ENCODE measurements at regions not wholly inside any gene's neighbourhood (a gene's known extent, or its start where the extent isn't known, plus 50 kb on each side); places are given as distances from the start of the nearest gene placed in this dataset.

GRCh38 chr7:35348611-35349400 lies 94.9 kb upstream of the TBX20 start:
- H3K4me1 Mint-ChIP-seq (ENCODE audit: low read depth): no peaks in the 10 kb centered on the region
- no peaks in the 10 kb centered on the region for H3K36me3 Mint-ChIP-seq (ENCODE audit: insufficient read depth in 2 of 2)
- no peaks in the 10 kb centered on the region for H3K9me3 Mint-ChIP-seq
- H3K27me3 Mint-ChIP-seq (ENCODE audit: low read depth): no peaks in the 10 kb centered on the region
- ATAC-seq (replicated peaks in 1 of 2): no peak
- DNase-seq: no peak
- H3K4me3 Mint-ChIP-seq: no peak overlapping the region
- no peak overlapping the region for H3K27ac Mint-ChIP-seq

DNA sequence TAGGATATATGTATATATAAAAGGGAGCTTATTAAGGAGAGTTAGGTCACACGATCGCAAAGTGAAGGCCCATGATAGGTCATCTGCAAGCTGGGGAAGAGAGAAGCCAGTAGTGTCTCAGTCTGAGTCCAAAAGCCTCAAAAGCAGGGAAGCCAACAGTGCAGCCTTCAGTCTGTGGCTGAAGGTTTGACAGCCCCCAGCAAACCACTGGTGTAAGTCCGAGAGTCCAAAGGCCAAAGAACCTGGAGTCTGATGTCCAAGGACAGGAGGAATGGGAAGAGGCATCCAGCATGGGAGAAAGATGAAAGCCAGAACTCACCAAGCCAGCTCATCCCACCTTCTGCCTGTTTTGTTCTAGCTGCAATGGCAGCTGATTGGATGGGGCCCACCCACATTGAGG lies 88.9 kb upstream of the TBX20 start:
- Mint-ChIP-seq H3K27me3 (ENCODE audit: low read depth) (no peaks in the 10 kb centered on the region), H3K4me3 (no peak overlapping the region), H3K27ac (no peak overlapping the region), H3K4me1 (ENCODE audit: low read depth) (no peaks in the 10 kb centered on the region), H3K9me3 (no peaks in the 10 kb centered on the region), H3K36me3 (ENCODE audit: insufficient read depth in 2 of 2) (no peaks in the 10 kb centered on the region)
- ATAC-seq (replicated peaks in 1 of 2): no peak
- DNase-seq: no peak

- DNase-seq: no peak
- no peak for ATAC-seq (replicated peaks in 1 of 2)
- no peak overlapping the region for H3K4me3 Mint-ChIP-seq
- no peaks in the 10 kb centered on the region for H3K9me3 Mint-ChIP-seq
- H3K27me3 Mint-ChIP-seq (ENCODE audit: low read depth): no peaks in the 10 kb centered on the region
- no peaks in the 10 kb centered on the region for H3K4me1 Mint-ChIP-seq (ENCODE audit: low read depth)
- H3K27ac Mint-ChIP-seq: no peak overlapping the region
- no peaks in the 10 kb centered on the region for H3K36me3 Mint-ChIP-seq (ENCODE audit: insufficient read depth in 2 of 2)
Observed at GRCh38 chr7:35339811-35340210, 85.9 kb upstream of the TBX20 start.

DNA sequence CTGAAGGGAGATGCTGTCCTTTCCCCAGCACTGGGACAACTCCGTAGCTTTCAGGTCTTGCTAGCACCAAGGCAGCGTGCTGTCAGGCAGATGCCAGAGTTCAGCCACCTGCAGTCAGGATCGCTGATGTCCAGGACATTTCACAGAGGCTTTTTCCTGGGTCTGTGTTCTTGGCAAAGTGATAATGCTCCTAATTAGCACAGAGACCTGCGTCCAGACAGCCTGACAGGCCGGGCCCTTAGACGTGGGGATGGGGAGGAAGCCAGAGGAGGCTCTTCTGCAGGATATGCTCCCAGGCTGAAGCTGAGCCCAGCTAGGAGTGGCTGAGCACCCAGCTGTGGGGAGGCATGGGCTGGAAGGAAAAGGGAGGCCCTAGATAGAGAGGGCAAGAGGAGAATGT lies 82.5 kb upstream of the TBX20 start:
- no peak for ATAC-seq (replicated peaks in 1 of 2)

GRCh38 chr7:35334506-35334905 lies 80.6 kb upstream of the TBX20 start:
- no peak for DNase-seq
- H3K9me3 Mint-ChIP-seq: no peaks in the 10 kb centered on the region
- no peak overlapping the region for H3K27ac Mint-ChIP-seq
- no peaks in the 10 kb centered on the region for H3K4me1 Mint-ChIP-seq (ENCODE audit: low read depth)
- ATAC-seq (replicated peaks in 1 of 2): no peak
- no peaks in the 10 kb centered on the region for H3K36me3 Mint-ChIP-seq (ENCODE audit: insufficient read depth in 2 of 2)
- no peak overlapping the region for H3K4me3 Mint-ChIP-seq
- peaks cover 8% of the 10 kb centered on the region for H3K27me3 Mint-ChIP-seq (ENCODE audit: low read depth)

More for the DNA sequence above, 82.5 kb upstream of the TBX20 start:
- no peak overlapping the region for H3K27ac Mint-ChIP-seq
- no peaks in the 10 kb centered on the region for H3K36me3 Mint-ChIP-seq (ENCODE audit: insufficient read depth in 2 of 2)
- no peak overlapping the region for H3K4me3 Mint-ChIP-seq
- H3K27me3 Mint-ChIP-seq (ENCODE audit: low read depth): peaks cover 3% of the 10 kb centered on the region
- no peaks in the 10 kb centered on the region for H3K4me1 Mint-ChIP-seq (ENCODE audit: low read depth)
- no peaks in the 10 kb centered on the region for H3K9me3 Mint-ChIP-seq
- DNase-seq: no peak

GRCh38 chr7:35333265-35333664 lies 79.4 kb upstream of the TBX20 start:
- ATAC-seq (replicated peaks in 1 of 2) (no peak), DNase-seq (no peak)
- H3K36me3 Mint-ChIP-seq (ENCODE audit: insufficient read depth in 2 of 2): no peaks in the 10 kb centered on the region
- no peak overlapping the region for H3K4me3 Mint-ChIP-seq
- peaks cover 8% of the 10 kb centered on the region for H3K27me3 Mint-ChIP-seq (ENCODE audit: low read depth)
- no peaks in the 10 kb centered on the region for H3K4me1 Mint-ChIP-seq (ENCODE audit: low read depth)
- no peak overlapping the region for H3K27ac Mint-ChIP-seq
- H3K9me3 Mint-ChIP-seq: no peaks in the 10 kb centered on the region

DNA sequence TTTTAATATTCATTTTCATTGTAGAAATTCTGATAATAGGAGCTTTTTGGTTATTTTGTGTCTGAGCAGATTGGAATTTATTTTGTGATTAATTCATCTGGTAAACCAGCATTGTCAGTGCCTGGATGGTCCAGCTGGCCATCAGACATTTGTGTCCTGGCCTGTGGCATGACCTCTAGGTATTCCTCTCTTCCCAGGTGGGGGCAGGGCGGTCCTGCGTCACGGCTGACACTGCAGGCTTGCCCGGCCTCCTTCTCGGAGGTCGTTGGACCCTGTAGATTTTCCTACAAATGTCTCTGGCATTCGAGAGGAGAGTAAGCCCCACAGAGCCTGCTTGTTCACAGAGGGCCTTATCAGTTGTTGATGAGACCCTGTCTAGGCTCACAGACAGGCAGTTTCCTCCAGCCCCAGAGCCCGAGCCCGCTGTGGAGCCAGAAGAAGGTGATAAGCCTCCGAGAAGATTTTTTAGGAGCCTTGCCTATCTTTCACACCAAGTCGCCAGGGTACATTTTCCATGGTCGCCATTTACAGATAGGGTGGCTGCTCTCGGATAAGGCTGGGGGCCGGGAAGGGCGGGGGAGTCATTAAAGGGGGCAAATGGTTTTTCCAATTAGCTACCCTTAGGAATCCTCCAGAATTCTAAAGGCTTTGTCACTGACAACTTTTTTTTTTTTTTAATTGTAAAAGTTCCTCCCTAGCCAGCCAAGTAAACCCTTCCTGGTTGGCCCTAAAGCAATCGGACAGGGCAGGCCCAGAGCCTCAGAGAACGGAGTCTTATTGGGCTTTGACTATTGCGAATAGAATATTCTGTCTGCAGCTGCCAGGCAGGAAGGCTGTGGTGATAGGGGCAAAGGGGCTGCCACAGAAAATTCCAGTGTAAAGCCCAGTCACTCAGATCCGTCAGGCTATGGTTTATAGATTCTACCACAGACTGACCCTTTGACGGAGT lies 78.1 kb upstream of the TBX20 start:
- no peak overlapping the region for H3K27ac Mint-ChIP-seq
- DNase-seq (no peak), ATAC-seq (replicated peaks in 1 of 2) (no peak)
- H3K4me3 Mint-ChIP-seq: no peak overlapping the region
- H3K27me3 Mint-ChIP-seq (ENCODE audit: low read depth): peaks cover 11% of the 10 kb centered on the region
- no peaks in the 10 kb centered on the region for H3K36me3 Mint-ChIP-seq (ENCODE audit: insufficient read depth in 2 of 2)
- H3K9me3 Mint-ChIP-seq: peaks cover 0 to 1% of the 10 kb centered on the region in 2 donors
- no peaks in the 10 kb centered on the region for H3K4me1 Mint-ChIP-seq (ENCODE audit: low read depth)

DNA sequence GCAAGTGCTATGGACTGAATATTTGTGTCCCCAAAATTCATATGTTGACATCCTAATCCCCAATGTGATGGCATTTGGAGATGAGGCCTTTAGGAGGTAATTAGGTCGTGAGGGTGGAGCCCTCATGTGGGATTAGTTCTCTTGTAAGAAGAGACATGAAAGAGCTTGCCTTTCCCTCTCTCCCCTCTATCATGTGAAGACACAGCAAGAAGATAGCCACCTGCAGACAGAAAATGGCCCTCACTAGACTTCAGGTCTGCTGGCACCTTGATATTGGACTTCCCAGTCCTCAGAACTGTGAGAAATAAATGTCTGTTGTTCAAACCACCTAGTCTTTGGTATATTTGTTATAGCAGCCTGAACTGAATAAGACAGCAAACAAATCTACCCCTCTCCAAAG lies 75.1 kb upstream of the TBX20 start:
- Mint-ChIP-seq H3K36me3 (ENCODE audit: insufficient read depth in 2 of 2) (no peaks in the 10 kb centered on the region), H3K27ac (no peak overlapping the region), H3K27me3 (ENCODE audit: low read depth) (peaks cover 14% of the 10 kb centered on the region), H3K4me1 (ENCODE audit: low read depth) (no peaks in the 10 kb centered on the region), H3K9me3 (peaks cover 0 to 2% of the 10 kb centered on the region in 2 donors), H3K4me3 (no peak overlapping the region)
- ATAC-seq (replicated peaks in 1 of 2): no peak
- DNase-seq: no peak

DNA sequence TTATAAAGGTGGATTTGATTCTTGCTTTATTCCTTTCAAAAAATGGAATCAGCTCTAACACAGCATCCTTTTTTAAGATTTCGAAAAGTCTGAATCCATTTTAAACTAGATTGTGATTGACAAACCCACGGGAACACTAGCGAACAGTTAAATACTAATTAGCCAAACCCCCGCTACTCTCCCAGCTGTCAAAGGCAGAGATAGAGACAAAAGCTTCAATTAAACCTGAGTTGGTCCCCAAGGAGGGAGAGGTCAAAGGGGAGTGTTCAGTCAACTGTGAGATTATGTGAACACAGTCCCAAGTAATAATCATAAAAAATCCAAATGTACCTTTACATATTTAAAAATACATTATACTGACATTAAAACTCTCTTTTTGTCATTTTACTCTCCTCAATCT lies 65.7 kb upstream of the TBX20 start:
- ATAC-seq (replicated peaks in 1 of 2): no peak
- no peak for DNase-seq
- no peak overlapping the region for H3K4me3 Mint-ChIP-seq

GRCh38 chr7:35316549-35316948 lies 62.6 kb upstream of the TBX20 start:
- H3K27ac Mint-ChIP-seq: no peak overlapping the region
- H3K9me3 Mint-ChIP-seq: no peaks in the 10 kb centered on the region
- no peaks in the 10 kb centered on the region for H3K36me3 Mint-ChIP-seq (ENCODE audit: insufficient read depth in 2 of 2)
- ATAC-seq (replicated peaks in 1 of 2): no peak
- no peak overlapping the region for H3K4me3 Mint-ChIP-seq
- no peak for DNase-seq
- peaks cover 10% of the 10 kb centered on the region for H3K27me3 Mint-ChIP-seq (ENCODE audit: low read depth)
- no peaks in the 10 kb centered on the region for H3K4me1 Mint-ChIP-seq (ENCODE audit: low read depth)

More for the DNA sequence above, 65.7 kb upstream of the TBX20 start:
- Mint-ChIP-seq H3K27me3 (ENCODE audit: low read depth) (peaks cover 10% of the 10 kb centered on the region), H3K9me3 (no peaks in the 10 kb centered on the region), H3K36me3 (ENCODE audit: insufficient read depth in 2 of 2) (no peaks in the 10 kb centered on the region), H3K27ac (no peak overlapping the region), H3K4me1 (ENCODE audit: low read depth) (no peaks in the 10 kb centered on the region)

DNA sequence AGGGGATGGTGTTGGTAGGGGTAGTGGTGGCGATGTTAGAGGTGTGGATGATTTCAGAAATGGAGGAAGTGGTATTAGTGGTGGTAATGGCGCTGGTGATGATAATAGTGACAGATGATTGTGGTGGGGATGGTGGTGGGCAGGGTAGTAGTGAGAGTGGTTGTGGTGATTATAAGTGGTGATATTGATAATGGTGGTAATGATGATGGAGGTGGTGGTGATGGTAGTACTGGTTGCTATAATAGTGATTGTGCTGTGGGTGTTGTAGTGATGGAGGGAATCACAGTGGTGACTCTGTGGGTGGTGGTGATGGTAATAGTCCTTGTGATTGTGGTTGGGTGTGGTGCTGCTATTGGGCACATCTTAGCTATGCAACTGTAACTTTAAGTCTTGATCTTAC lies 61.6 kb upstream of the TBX20 start:
- H3K9me3 Mint-ChIP-seq: no peaks in the 10 kb centered on the region
- ATAC-seq (replicated peaks in 1 of 2): no peak

GRCh38 chr7:35314354-35314753 lies 60.5 kb upstream of the TBX20 start:
- H3K27ac Mint-ChIP-seq: no peak overlapping the region
- peaks cover 6% of the 10 kb centered on the region for H3K27me3 Mint-ChIP-seq (ENCODE audit: low read depth)
- no peaks in the 10 kb centered on the region for H3K9me3 Mint-ChIP-seq
- DNase-seq (no peak), ATAC-seq (replicated peaks in 1 of 2) (no peak)
- no peaks in the 10 kb centered on the region for H3K36me3 Mint-ChIP-seq (ENCODE audit: insufficient read depth in 2 of 2)
- H3K4me3 Mint-ChIP-seq: no peak overlapping the region
- no peaks in the 10 kb centered on the region for H3K4me1 Mint-ChIP-seq (ENCODE audit: low read depth)

More for the DNA sequence above, 61.6 kb upstream of the TBX20 start:
- Mint-ChIP-seq H3K27me3 (ENCODE audit: low read depth) (peaks cover 10% of the 10 kb centered on the region), H3K36me3 (ENCODE audit: insufficient read depth in 2 of 2) (no peaks in the 10 kb centered on the region), H3K27ac (no peak overlapping the region), H3K4me1 (ENCODE audit: low read depth) (no peaks in the 10 kb centered on the region), H3K4me3 (no peak overlapping the region)
- no peak for DNase-seq

- H3K4me1 Mint-ChIP-seq (ENCODE audit: low read depth): no peaks in the 10 kb centered on the region
- H3K27ac Mint-ChIP-seq: no peak overlapping the region
- H3K36me3 Mint-ChIP-seq (ENCODE audit: insufficient read depth in 2 of 2): no peaks in the 10 kb centered on the region
- DNase-seq (no peak), ATAC-seq (replicated peaks in 1 of 2) (no peak)
- no peaks in the 10 kb centered on the region for H3K9me3 Mint-ChIP-seq
- H3K27me3 Mint-ChIP-seq (ENCODE audit: low read depth): peaks cover 6% of the 10 kb centered on the region
- H3K4me3 Mint-ChIP-seq: no peak overlapping the region
Observed at GRCh38 chr7:35313575-35313974, 59.7 kb upstream of the TBX20 start.
